GM12878 (cell line): ENCODE measurements at regions not wholly inside any gene's neighbourhood (a gene's known extent, or its start where the extent isn't known, plus 50 kb on each side); places are given as distances from the start of the nearest gene placed in this dataset.

Experiments
- ATAC-seq: fragments of 200-7000 bp; cut with Tn5 transposase; 3 replicates; pipeline ENCODE4 v1.9.1; 2020; ENCODE audit warnings: mild to moderate bottlenecking, moderate library complexity
- BruUV-seq: library from RNA; stranded (reverse); fragments of 400-500 nt; replicated peaks from 2 replicates; lab custom pipeline; 2021; lab: Mats Ljungman, UMichigan
- CTCF ChIA-PET: fragments of 300-600 bp; sonication (Branson Sonifier 250); formaldehyde crosslinking; extraction: SDS; loops from one replicate; lab custom pipeline; 2021; ENCODE audit warnings: inconsistent platforms; lab: Yijun Ruan, JAX
- POLR2A ChIA-PET: fragments of 350-600 bp; formaldehyde crosslinking; extraction: SDS; loops from one replicate; lab custom pipeline; 2021; ENCODE audit warnings: inconsistent platforms; lab: Charles Lee
- RAD21 ChIA-PET: fragments of 300-600 bp; sonication (Branson Sonifier 250); formaldehyde crosslinking; loops from one replicate; lab custom pipeline; 2023; ENCODE audit warnings: antibody characterized with exemption; ENCODE audit not compliant: unreplicated experiment; lab: Charles Lee
- SMC1A ChIA-PET: fragments of 300-600 bp; sonication (Branson Sonifier 250); formaldehyde crosslinking; loops from one replicate; lab custom pipeline; 2023; ENCODE audit not compliant: unreplicated experiment, uncharacterized antibody; lab: Charles Lee
- DNase-seq: peaks from one replicate; pipeline ENCODE4 v3.0.0-alpha.2; 2011; ENCODE audit warnings: low read depth, low spot score
- FAIRE-seq: peaks from 3 replicates; lab custom pipeline; 2011; peaks lifted over from hg19 to GRCh38; lab: Jason Lieb, UNC
- H2AFZ ChIP-seq: 2 replicates; pipeline ENCODE4 v1.6.0; 2011; ENCODE audit warnings: low read depth, low read length, control low read depth; ENCODE audit not compliant: control insufficient read depth
- H3K27ac ChIP-seq: 2 replicates; pipeline ENCODE4 v1.5.1; 2011; ENCODE audit warnings: control low read depth; ENCODE audit not compliant: control insufficient read depth, insufficient read depth
- H3K27me3 ChIP-seq, 2 experiments: replicated peaks in 1 of 2; 2 replicates each; pipeline versions ENCODE4 v1.6.0 to v1.6.1; 2011; ENCODE audit warnings: low read length in 1 of 2; ENCODE audit not compliant: control insufficient read depth in 2 of 2, insufficient read depth in 2 of 2
- H3K36me3 ChIP-seq, 2 experiments: 2 replicates each; pipeline ENCODE4 v1.5.1; 2011; ENCODE audit warnings: low read length in 1 of 2; ENCODE audit not compliant: control insufficient read depth in 2 of 2, insufficient read depth in 2 of 2
- H3K4me1 ChIP-seq: 2 replicates; pipeline ENCODE4 v1.6.1; 2011; ENCODE audit warnings: mild to moderate bottlenecking, low read length, moderate library complexity, mixed read lengths; ENCODE audit not compliant: control insufficient read depth, insufficient read depth
- H3K4me2 ChIP-seq: 2 replicates; pipeline ENCODE4 v1.6.0; 2011; ENCODE audit warnings: control low read depth; ENCODE audit not compliant: control insufficient read depth, insufficient read depth
- H3K4me3 ChIP-seq: fragments of 200-600 bp; sonication (generic); 2 replicates; pipeline ENCODE4 v1.5.1; 2016
- H3K79me2 ChIP-seq: 2 replicates; pipeline ENCODE4 v1.6.0; 2011; ENCODE audit warnings: low read length; ENCODE audit not compliant: control insufficient read depth, insufficient read depth
- H3K9ac ChIP-seq: 2 replicates; pipeline ENCODE4 v1.8.0; 2011; ENCODE audit warnings: low read length, control low read depth, mixed read lengths; ENCODE audit not compliant: control insufficient read depth, insufficient read depth
- H3K9me3 ChIP-seq: replicated peaks from 3 replicates; pipeline ENCODE4 v1.5.1; 2011; ENCODE audit warnings: mild to moderate bottlenecking, low read length; ENCODE audit not compliant: control insufficient read depth, insufficient read depth
- H4K20me1 ChIP-seq: 2 replicates; pipeline ENCODE4 v1.6.0; 2011; ENCODE audit not compliant: control insufficient read depth, insufficient read depth
- ATF3 ChIP-seq: IDR thresholded peaks from 2 replicates; pipeline ENCODE4 v1.6.1; 2011; ENCODE audit warnings: low read depth, mild to moderate bottlenecking, low read length, moderate library complexity, borderline replicate concordance; ENCODE audit errors: extremely low read depth
- BMI1 ChIP-seq: fragments of 450-650 bp; IDR thresholded peaks from 2 replicates; pipeline ENCODE4 v1.6.1; 2016; ENCODE audit warnings: mild to moderate bottlenecking, moderate library complexity, borderline replicate concordance
- CBFB ChIP-seq: IDR thresholded peaks from 2 replicates; pipeline ENCODE4 v1.6.1; 2016; ENCODE audit warnings: antibody characterized with exemption, low read depth
- ESRRA ChIP-seq: IDR thresholded peaks from 2 replicates; pipeline ENCODE4 v1.6.1; 2012; ENCODE audit warnings: mild to moderate bottlenecking, low read length, improper control_type of control experiment
- LARP7 ChIP-seq: fragments of 450-650 bp; IDR thresholded peaks from 2 replicates; pipeline ENCODE4 v1.6.1; 2017; ENCODE audit warnings: mild to moderate bottlenecking
- MTA2 ChIP-seq: fragments of 450-650 bp; IDR thresholded peaks from 2 replicates; pipeline ENCODE4 v1.6.1; 2016; ENCODE audit warnings: low read depth, mild to moderate bottlenecking, moderate library complexity
- MTA3 ChIP-seq: IDR thresholded peaks from 2 replicates; pipeline ENCODE4 v1.6.1; 2012; ENCODE audit warnings: low read length, inconsistent platforms, borderline replicate concordance
- RAD21 ChIP-seq: IDR thresholded peaks from 2 replicates; pipeline ENCODE4 v1.6.1; 2011; ENCODE audit warnings: mild to moderate bottlenecking, low read depth, low read length, moderate library complexity; ENCODE audit not compliant: insufficient read depth
- RAD51 ChIP-seq: fragments of 450-650 bp; IDR thresholded peaks from 2 replicates; pipeline ENCODE4 v1.6.1; 2016; ENCODE audit warnings: moderate library complexity, mild to moderate bottlenecking, inconsistent platforms
- RCOR1 ChIP-seq: conservative IDR thresholded peaks from 2 replicates; pipeline ENCODE4 v1.6.1; 2012; ENCODE audit warnings: low read depth, low read length, improper control_type of control experiment
- WRNIP1 ChIP-seq: IDR thresholded peaks from 2 replicates; pipeline ENCODE4 v1.6.1; 2011; ENCODE audit warnings: low read depth, low read length, improper control_type of control experiment, borderline replicate concordance
- ZNF687 ChIP-seq: fragments of 450-650 bp; IDR thresholded peaks from 2 replicates; pipeline ENCODE4 v1.6.1; 2017; ENCODE audit warnings: mild to moderate bottlenecking, moderate library complexity
- ZSCAN29 ChIP-seq: fragments of 450-650 bp; IDR thresholded peaks from 2 replicates; pipeline ENCODE4 v1.6.1; 2017; ENCODE audit warnings: mild to moderate bottlenecking, moderate library complexity
- ZZZ3 ChIP-seq: IDR thresholded peaks from 2 replicates; pipeline ENCODE4 v1.6.1; 2011; ENCODE audit warnings: low read depth; ENCODE audit not compliant: control insufficient read depth, insufficient read length
- WGBS: methylation state at CpG from one replicate; pipeline ENCODE4 v1.1.6; 2016; ENCODE audit warnings: low lambda C conversion rate; ENCODE audit not compliant: insufficient replicate concordance, insufficient coverage; ENCODE audit errors: missing lambda C conversion rate; 5-methylcytosine and 5-hydroxymethylcytosine counted together
- in situ Hi-C: fragments of 300-500 bp; cut with MboI; formaldehyde crosslinking; loops from 9 replicates; pipeline ENCODE4 v1.14.3; 2018; ENCODE audit warnings: mixed read lengths
- intact Hi-C: fragments of 100-400 bp; cut with micrococcal nuclease; formaldehyde crosslinking; loops from one replicate; pipeline ENCODE4 v1.14.2; 2022; ENCODE audit not compliant: unreplicated experiment

- in situ Hi-C loops = no loop called here
- Histone ChIP-seq H3K9me3 (no peaks in the 10 kb centered on the region), H3K4me3 (no peak overlapping the region), H3K36me3 (no peaks in the 10 kb centered on the region), H3K9ac (no peak overlapping the region), H3K27ac (no peak overlapping the region), H3K79me2 (no peaks in the 10 kb centered on the region), H2AFZ (no peak overlapping the region), H3K4me2 (no peak overlapping the region), H3K4me1 (no peaks in the 10 kb centered on the region), H4K20me1 (no peaks in the 10 kb centered on the region), H3K27me3 (no peaks in the 10 kb centered on the region)
- DNase-seq (no peak), FAIRE-seq (no peak), ATAC-seq (no peak)
- no TSS peak for BruUV-seq
- intact Hi-C loops = loop anchor here (10.0 kb wide), 1 partner anchor 1096 kb away; no protein-coding TSS in a partner anchor
- POLR2A ChIA-PET = no interaction called here
- 76% methylated on average over 4 of the region's 4 CpGs for WGBS
- TF ChIP-seq WRNIP1 (no peak), MTA2 (no peak), RCOR1 (no peak), BMI1 (no peak), ZZZ3 (no peak), ESRRA (no peak), ZNF687 (no peak), ATF3 (no peak), CBFB (no peak), LARP7 (no peak), RAD51 (no peak), MTA3 (no peak), RAD21 (no peak), ZSCAN29 (no peak)
- CTCF ChIA-PET = no interaction called here
- RAD21 ChIA-PET = no interaction called here
- SMC1A ChIA-PET = no interaction called here
Measured at GRCh38 chr6:94658929-94659328, 918.4 kb upstream of the MANEA start.
